ENCODE measurements at regions not wholly inside any gene's neighbourhood (a gene's known extent, or its start where the extent isn't known, plus 50 kb on each side); places are given as distances from the start of the nearest gene placed in this dataset.
"Not testable (repeated sequence)": the region's sequence is repeated elsewhere in the genome, so short reads cannot be mapped to it uniquely, and the experiment has no call there.

DNA sequence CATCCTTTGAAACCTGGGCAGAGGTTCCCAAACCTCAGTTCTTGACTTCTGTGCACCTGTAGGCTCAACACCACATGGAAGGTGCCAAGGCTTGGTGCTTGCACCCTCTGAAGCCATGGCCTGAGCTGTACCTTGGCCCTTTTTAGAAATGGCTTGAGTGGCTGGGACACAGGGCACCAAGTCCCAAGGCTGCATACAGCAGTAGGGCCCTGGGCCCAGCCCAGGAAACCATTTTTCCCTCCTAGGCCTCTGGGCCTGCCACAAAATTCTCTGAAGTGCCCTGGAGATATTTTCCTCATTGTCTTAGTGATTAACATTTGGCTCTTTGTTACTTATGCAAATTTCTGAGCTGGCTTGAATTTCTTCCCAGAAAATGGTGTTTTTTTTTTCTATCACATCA is 65.6 kb upstream of the ACTRT2 start:
- H3K4me1 ChIP-seq (ENCODE audit: insufficient read depth, low read length), result no peaks in the 10 kb centered on the region
- BruUV-seq (replicated peaks), result no TSS peak
- ChIA-PET POLR2A (ENCODE audit: unreplicated experiment) (no interaction called here), CTCF (no interaction called here)
- H3K79me2 ChIP-seq (ENCODE audit: low read length), result no peaks in the 10 kb centered on the region
- no peaks in the 10 kb centered on the region for H3K36me3 ChIP-seq (ENCODE audit: low read depth, low read length)
- H3K27me3 ChIP-seq (ENCODE audit: low read length), result peaks cover 46% of the 10 kb centered on the region
- H3K9ac ChIP-seq (ENCODE audit: low read length), result no peak overlapping the region
- no peak overlapping the region for H3K4me3 ChIP-seq (ENCODE audit: low read length)
- peaks cover 17% of the 10 kb centered on the region for H3K9me3 ChIP-seq (ENCODE audit: low read length)
- no peak for ATAC-seq
- no peak overlapping the region for H3K27ac ChIP-seq (ENCODE audit: low read length)
- intact Hi-C loops (cut with micrococcal nuclease), result no loop called here
- no peak overlapping the region for H2AFZ ChIP-seq (ENCODE audit: low read length)
- TF ChIP-seq EZH2 (IDR thresholded peaks at IDR 0.05; ENCODE audit: low read length, unreplicated experiment), result no peak
- no peak overlapping the region for H3K4me2 ChIP-seq (ENCODE audit: low read length)
- H3K9me2 ChIP-seq (replicated peaks; ENCODE audit: low read length), result no peaks in the 10 kb centered on the region
- DNase-seq, result no peak
- no peaks in the 10 kb centered on the region for H4K20me1 ChIP-seq (ENCODE audit: low read length)
- H3F3A ChIP-seq (ENCODE audit: low read length, unreplicated experiment), result no peaks in the 10 kb centered on the region

DNA sequence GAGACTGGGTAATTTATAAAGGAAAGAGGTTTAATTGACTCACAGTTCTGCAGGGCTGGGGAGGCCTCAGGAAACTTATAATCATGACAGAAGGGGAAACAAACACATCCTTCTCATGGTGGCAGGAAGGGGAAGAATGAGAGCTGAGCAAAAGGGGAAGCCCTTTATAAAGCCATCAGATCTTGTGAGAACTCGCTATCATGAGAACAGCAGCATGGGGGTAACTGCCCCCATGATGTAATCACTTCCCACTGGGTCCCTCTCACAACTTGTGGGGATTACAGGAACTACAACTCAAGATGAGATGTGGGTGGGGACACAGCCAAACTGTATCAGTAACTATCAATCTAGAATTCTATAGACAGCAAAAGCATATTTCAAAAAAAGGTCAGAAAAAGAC is 64.7 kb upstream of the ACTRT2 start:
- no peak for DNase-seq
- POLR2A ChIA-PET (ENCODE audit: unreplicated experiment), result no interaction called here
- Histone ChIP-seq H3K27me3 (ENCODE audit: low read length) (peaks cover 46% of the 10 kb centered on the region), H3K4me3 (ENCODE audit: low read length) (no peak overlapping the region), H2AFZ (ENCODE audit: low read length) (no peak overlapping the region), H3F3A (ENCODE audit: low read length, unreplicated experiment) (no peaks in the 10 kb centered on the region), H3K4me2 (ENCODE audit: low read length) (no peak overlapping the region), H3K36me3 (ENCODE audit: low read depth, low read length) (no peaks in the 10 kb centered on the region), H3K4me1 (ENCODE audit: insufficient read depth, low read length) (no peaks in the 10 kb centered on the region), H4K20me1 (ENCODE audit: low read length) (no peaks in the 10 kb centered on the region), H3K9me3 (ENCODE audit: low read length) (peaks cover 17% of the 10 kb centered on the region), H3K9me2 (replicated peaks; ENCODE audit: low read length) (no peaks in the 10 kb centered on the region), H3K9ac (ENCODE audit: low read length) (no peak overlapping the region), H3K27ac (ENCODE audit: low read length) (no peak overlapping the region), H3K79me2 (ENCODE audit: low read length) (no peaks in the 10 kb centered on the region)
- BruUV-seq (replicated peaks), result no TSS peak
- no peak for ATAC-seq
- CTCF ChIA-PET, result no interaction called here
- no peak for TF ChIP-seq EZH2 (IDR thresholded peaks at IDR 0.05; ENCODE audit: low read length, unreplicated experiment)
- no peak for TF ChIP-seq EZH2phosphoT487 (IDR thresholded peaks at IDR 0.05; ENCODE audit: borderline replicate concordance, low read length)
- TF ChIP-seq, protein P1, sequence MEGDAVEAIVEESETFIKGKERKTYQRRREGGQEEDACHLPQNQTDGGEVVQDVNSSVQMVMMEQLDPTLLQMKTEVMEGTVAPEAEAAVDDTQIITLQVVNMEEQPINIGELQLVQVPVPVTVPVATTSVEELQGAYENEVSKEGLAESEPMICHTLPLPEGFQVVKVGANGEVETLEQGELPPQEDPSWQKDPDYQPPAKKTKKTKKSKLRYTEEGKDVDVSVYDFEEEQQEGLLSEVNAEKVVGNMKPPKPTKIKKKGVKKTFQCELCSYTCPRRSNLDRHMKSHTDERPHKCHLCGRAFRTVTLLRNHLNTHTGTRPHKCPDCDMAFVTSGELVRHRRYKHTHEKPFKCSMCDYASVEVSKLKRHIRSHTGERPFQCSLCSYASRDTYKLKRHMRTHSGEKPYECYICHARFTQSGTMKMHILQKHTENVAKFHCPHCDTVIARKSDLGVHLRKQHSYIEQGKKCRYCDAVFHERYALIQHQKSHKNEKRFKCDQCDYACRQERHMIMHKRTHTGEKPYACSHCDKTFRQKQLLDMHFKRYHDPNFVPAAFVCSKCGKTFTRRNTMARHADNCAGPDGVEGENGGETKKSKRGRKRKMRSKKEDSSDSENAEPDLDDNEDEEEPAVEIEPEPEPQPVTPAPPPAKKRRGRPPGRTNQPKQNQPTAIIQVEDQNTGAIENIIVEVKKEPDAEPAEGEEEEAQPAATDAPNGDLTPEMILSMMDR (conservative IDR thresholded peaks at IDR 0.05; ENCODE audit: low read depth, low read length), result no peak
- intact Hi-C loops (cut with micrococcal nuclease), result no loop called here

DNA sequence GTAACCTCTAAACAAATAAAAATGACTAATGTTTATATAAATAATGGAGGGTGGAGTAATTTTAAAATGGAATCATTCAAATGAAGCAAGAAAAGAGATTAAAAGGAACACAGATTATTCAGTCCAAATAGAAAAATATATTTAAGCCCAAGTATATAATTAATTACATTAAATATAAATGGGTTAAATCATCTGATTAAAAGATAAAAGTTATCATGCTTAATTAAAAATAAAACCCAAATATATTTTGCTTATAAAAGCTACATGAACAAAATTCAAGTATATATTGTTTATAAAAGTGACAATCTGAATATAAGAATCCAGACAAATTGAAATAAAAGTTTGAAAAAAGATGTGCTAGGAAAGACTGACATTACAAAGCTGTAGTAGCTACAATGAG is 63.9 kb upstream of the ACTRT2 start:
- TF ChIP-seq, protein P1 (conservative IDR thresholded peaks at IDR 0.05; ENCODE audit: low read depth, low read length), result no peak
- TF ChIP-seq EZH2phosphoT487 (IDR thresholded peaks at IDR 0.05; ENCODE audit: borderline replicate concordance, low read length) (no peak), EZH2 (IDR thresholded peaks at IDR 0.05; ENCODE audit: low read length, unreplicated experiment) (no peak)
- Histone ChIP-seq H2AFZ (ENCODE audit: low read length) (no peak overlapping the region), H3K36me3 (ENCODE audit: low read depth, low read length) (no peaks in the 10 kb centered on the region), H3K9me2 (replicated peaks; ENCODE audit: low read length) (no peaks in the 10 kb centered on the region), H3K27ac (ENCODE audit: low read length) (no peak overlapping the region), H3K4me2 (ENCODE audit: low read length) (no peak overlapping the region), H3K27me3 (ENCODE audit: low read length) (peaks cover 46% of the 10 kb centered on the region), H3K79me2 (ENCODE audit: low read length) (no peaks in the 10 kb centered on the region), H3K9ac (ENCODE audit: low read length) (no peak overlapping the region), H4K20me1 (ENCODE audit: low read length) (no peaks in the 10 kb centered on the region), H3F3A (ENCODE audit: low read length, unreplicated experiment) (no peaks in the 10 kb centered on the region), H3K9me3 (ENCODE audit: low read length) (peaks cover 17% of the 10 kb centered on the region), H3K4me1 (ENCODE audit: insufficient read depth, low read length) (no peaks in the 10 kb centered on the region), H3K4me3 (ENCODE audit: low read length) (no peak overlapping the region)
- no TSS peak for BruUV-seq (replicated peaks)
- intact Hi-C loops (cut with micrococcal nuclease), result no loop called here
- ATAC-seq, result no peak
- ChIA-PET CTCF (no interaction called here), POLR2A (ENCODE audit: unreplicated experiment) (no interaction called here)
- DNase-seq, result no peak

DNA sequence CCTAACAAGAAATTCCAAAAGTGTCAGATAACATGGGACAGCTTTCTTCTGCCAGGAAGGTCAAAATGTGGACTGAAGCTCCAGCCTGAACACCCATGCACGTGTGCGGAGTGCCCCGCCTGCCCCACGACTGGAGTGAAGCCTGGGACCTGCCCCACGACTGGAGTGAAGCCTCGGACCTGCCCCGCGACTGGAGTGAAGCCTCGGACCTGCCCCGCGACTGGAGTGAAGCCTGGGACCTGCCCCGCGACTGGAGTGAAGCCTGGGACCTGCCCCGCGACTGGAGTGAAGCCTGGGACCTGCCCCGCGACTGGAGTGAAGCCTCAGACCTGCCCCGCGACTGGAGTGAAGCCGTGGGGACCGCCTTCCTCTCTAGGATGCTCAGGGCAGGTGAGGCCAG is 61.4 kb upstream of the ACTRT2 start:
- H3K36me3 ChIP-seq (ENCODE audit: low read depth, low read length); POLR2A ChIA-PET (ENCODE audit: unreplicated experiment); H3K79me2 ChIP-seq (ENCODE audit: low read length); intact Hi-C loops (cut with micrococcal nuclease); H3K9ac ChIP-seq (ENCODE audit: low read length); H2AFZ ChIP-seq (ENCODE audit: low read length); ATAC-seq; H3F3A ChIP-seq (ENCODE audit: low read length, unreplicated experiment); H3K9me2 ChIP-seq (replicated peaks; ENCODE audit: low read length); DNase-seq; H3K4me2 ChIP-seq (ENCODE audit: low read length); H3K27ac ChIP-seq (ENCODE audit: low read length); H3K4me3 ChIP-seq (ENCODE audit: low read length); CTCF ChIA-PET; H3K4me1 ChIP-seq (ENCODE audit: insufficient read depth, low read length); H4K20me1 ChIP-seq (ENCODE audit: low read length); BruUV-seq (replicated peaks): not testable (repeated sequence)
- peaks cover 47% of the 10 kb centered on the region for H3K27me3 ChIP-seq (ENCODE audit: low read length)
- peaks cover 14% of the 10 kb centered on the region for H3K9me3 ChIP-seq (ENCODE audit: low read length)

All from PC-3 (cell line).